OCI-LY7 (cell line): ENCODE measurements at regions not wholly inside any gene's neighbourhood (a gene's known extent, or its start where the extent isn't known, plus 50 kb on each side); places are given as distances from the start of the nearest gene placed in this dataset.
A peak's percentile ranks its signal among the peaks of the same experiment; 100 is the strongest.

Experiments used
- BruUV-seq: library from RNA; stranded (reverse); fragments of 400-500 nt; replicated peaks from 2 replicates; lab custom pipeline; 2021; lab: Mats Ljungman, UMichigan
- CTCF ChIA-PET: fragments of 300-600 bp; sonication (Branson Sonifier 250); formaldehyde crosslinking; loops from one replicate; lab custom pipeline; 2022; ENCODE audit warnings: antibody characterized with exemption; ENCODE audit not compliant: unreplicated experiment; lab: Charles Lee
- POLR2A ChIA-PET: fragments of 300-600 bp; sonication (Branson Sonifier 250); formaldehyde crosslinking; loops from one replicate; lab custom pipeline; 2022; ENCODE audit warnings: antibody characterized with exemption; lab: Charles Lee
- DNase-seq: peaks from one replicate; pipeline ENCODE4 v3.0.0-alpha.2; 2015; ENCODE audit warnings: low spot score
- H2AFZ ChIP-seq: fragments of 200-600 bp; sonication (generic), shearing (Covaris generic); 2 replicates; pipeline ENCODE4 v1.6.1; 2014; ENCODE audit warnings: mild to moderate bottlenecking, antibody characterized with exemption, low read length, moderate library complexity
- H3K27ac ChIP-seq: fragments of 200-600 bp; sonication (generic); 2 replicates; pipeline ENCODE4 v1.5.1; 2014; ENCODE audit warnings: mixed run types, low read depth, mild to moderate bottlenecking, moderate library complexity, low read length, inconsistent platforms; ENCODE audit not compliant: poor library complexity, severe bottlenecking
- H3K36me3 ChIP-seq: fragments of 200-600 bp; sonication (generic); 2 replicates; pipeline ENCODE4 v1.6.1; 2014; ENCODE audit warnings: mild to moderate bottlenecking, antibody characterized with exemption, low read length, moderate library complexity, mixed read lengths; ENCODE audit not compliant: insufficient read depth
- H3K4me1 ChIP-seq: fragments of 200-600 bp; sonication (generic); 2 replicates; pipeline ENCODE4 v1.5.1; 2014; ENCODE audit warnings: mild to moderate bottlenecking, low read length; ENCODE audit not compliant: insufficient read depth, poor library complexity, severe bottlenecking
- H3K4me2 ChIP-seq: fragments of 200-600 bp; sonication (generic); 2 replicates; pipeline ENCODE4 v1.6.1; 2014; ENCODE audit warnings: mild to moderate bottlenecking, low read length
- H3K4me3 ChIP-seq: fragments of 200-600 bp; sonication (generic); 2 replicates; pipeline ENCODE4 v1.5.1; 2014; ENCODE audit warnings: mild to moderate bottlenecking, low read depth, low read length; ENCODE audit not compliant: poor library complexity, severe bottlenecking
- H3K79me2 ChIP-seq: fragments of 200-600 bp; sonication (generic); 2 replicates; pipeline ENCODE4 v1.6.1; 2016; ENCODE audit warnings: low read depth, mild to moderate bottlenecking, low read length, moderate library complexity, mixed read lengths; ENCODE audit not compliant: insufficient read depth
- H3K9me2 ChIP-seq: fragments of 200-600 bp; sonication (generic); 2 replicates; pipeline ENCODE4 v1.6.1; 2016; ENCODE audit warnings: mild to moderate bottlenecking, low read length, mixed read lengths; ENCODE audit not compliant: insufficient read depth
- H3K9me3 ChIP-seq: fragments of 200-600 bp; sonication (generic); 2 replicates; pipeline ENCODE4 v1.6.1; 2014; ENCODE audit warnings: mild to moderate bottlenecking, mixed run types, low read length, mixed read lengths
- H4K20me1 ChIP-seq: fragments of 200-600 bp; sonication (generic); 2 replicates; pipeline ENCODE4 v1.6.1; 2014; ENCODE audit warnings: mild to moderate bottlenecking, antibody characterized with exemption, low read length, moderate library complexity, mixed read lengths; ENCODE audit not compliant: insufficient read depth
- CTCF ChIP-seq: fragments of 200-600 bp; sonication (generic); conservative IDR thresholded peaks from 2 replicates; pipeline ENCODE4 v1.5.1; 2014; ENCODE audit warnings: mild to moderate bottlenecking, antibody characterized with exemption, low read length, moderate library complexity, mixed read lengths
- EZH2phosphoT487 ChIP-seq: fragments of 200-600 bp; sonication (generic); IDR thresholded peaks from 2 replicates; pipeline ENCODE4 v1.6.1; 2018; ENCODE audit warnings: low read depth, borderline replicate concordance, mild to moderate bottlenecking, mixed run types, antibody characterized with exemption, low read length, moderate library complexity, mixed read lengths
- intact Hi-C: fragments of 100-400 bp; cut with micrococcal nuclease; formaldehyde crosslinking; loops from one replicate; pipeline ENCODE4 v1.10.0; 2022; ENCODE audit not compliant: unreplicated experiment

GRCh38 chr3:43919029-43919428 lies 228.3 kb downstream of the ABHD5 start:
- no TSS peak for BruUV-seq
- no peaks in the 10 kb centered on the region for H3K9me2 ChIP-seq
- no peak overlapping the region for H3K4me3 ChIP-seq
- H3K4me1 ChIP-seq = peaks cover 9% of the 10 kb centered on the region
- POLR2A ChIA-PET = no interaction called here
- intact Hi-C loops = no loop called here
- no peak for DNase-seq
- no peak overlapping the region for H2AFZ ChIP-seq
- no peak overlapping the region for H3K4me2 ChIP-seq
- CTCF ChIA-PET = no interaction called here
- no peaks in the 10 kb centered on the region for H4K20me1 ChIP-seq
- no peaks in the 10 kb centered on the region for H3K9me3 ChIP-seq
- H3K79me2 ChIP-seq = no peaks in the 10 kb centered on the region
- TF ChIP-seq CTCF = no peak
- TF ChIP-seq EZH2phosphoT487 = no peak
- no peaks in the 10 kb centered on the region for H3K36me3 ChIP-seq
- H3K27ac ChIP-seq = no peak overlapping the region

GRCh38 chr3:43921056-43921648 lies 230.4 kb downstream of the ABHD5 start:
- Histone ChIP-seq H3K36me3 (no peaks in the 10 kb centered on the region), H4K20me1 (no peaks in the 10 kb centered on the region), H3K9me2 (no peaks in the 10 kb centered on the region), H3K4me3 (no peak overlapping the region), H3K27ac (no peak overlapping the region), H3K4me2 (no peak overlapping the region), H3K4me1 (peaks cover 7% of the 10 kb centered on the region), H3K79me2 (no peaks in the 10 kb centered on the region), H2AFZ (0 out of 2 replicates have a peak overlapping the region, but pooled peaks have one; percentile 30), H3K9me3 (no peaks in the 10 kb centered on the region)
- ChIA-PET CTCF (no interaction called here), POLR2A (no interaction called here)
- TF ChIP-seq CTCF = no peak
- TF ChIP-seq EZH2phosphoT487 = no peak
- no TSS peak for BruUV-seq
- no peak for DNase-seq
- intact Hi-C loops = no loop called here

- Histone ChIP-seq H3K27ac (no peak overlapping the region), H3K9me3 (no peaks in the 10 kb centered on the region), H3K4me3 (no peak overlapping the region), H3K9me2 (no peaks in the 10 kb centered on the region), H3K79me2 (no peaks in the 10 kb centered on the region), H4K20me1 (no peaks in the 10 kb centered on the region), H2AFZ (no peak overlapping the region), H3K4me2 (no peak overlapping the region), H3K36me3 (no peaks in the 10 kb centered on the region), H3K4me1 (peaks cover 7% of the 10 kb centered on the region)
- BruUV-seq = no TSS peak
- ChIA-PET CTCF (no interaction called here), POLR2A (no interaction called here)
- TF ChIP-seq EZH2phosphoT487 (no peak), CTCF (no peak)
- DNase-seq = no peak
- intact Hi-C loops = no loop called here
These were observed 231.6 kb downstream of the ABHD5 start for GRCh38 chr3:43922374-43922773.
